Mesothelial cell of epicardium (in vitro differentiated cells): ENCODE measurements at regions not wholly inside any gene's neighbourhood (a gene's known extent, or its start where the extent isn't known, plus 50 kb on each side); places are given as distances from the start of the nearest gene placed in this dataset.
"Not testable (repeated sequence)": the region's sequence is repeated elsewhere in the genome, so short reads cannot be mapped to it uniquely, and the experiment has no call there.

Source experiments
- DNase-seq, 2 experiments: peaks; one replicate each; pipeline ENCODE4 v3.0.0; 2021; ENCODE audit warnings: low spot score in 2 of 2; ENCODE audit not compliant: unreplicated experiment in 2 of 2
- H3K27ac Mint-ChIP-seq: 2 replicates; pipeline ENCODE4 v1.8.0; 2021; ENCODE audit warnings: mixed read lengths
- H3K27me3 Mint-ChIP-seq: 2 replicates; pipeline ENCODE4 v1.8.0; 2021; ENCODE audit warnings: low read depth, mixed read lengths
- H3K36me3 Mint-ChIP-seq: 2 replicates; pipeline ENCODE4 v1.8.0; 2021; ENCODE audit warnings: mixed read lengths
- H3K4me1 Mint-ChIP-seq: 2 replicates; pipeline ENCODE4 v1.8.0; 2021; ENCODE audit warnings: mixed read lengths
- H3K4me3 Mint-ChIP-seq: 2 replicates; pipeline ENCODE4 v1.8.0; 2021; ENCODE audit warnings: mild to moderate bottlenecking, moderate library complexity, mixed read lengths
- H3K9me3 Mint-ChIP-seq: 2 replicates; pipeline ENCODE4 v1.8.0; 2021; ENCODE audit warnings: mixed read lengths
- CTCF ChIP-seq: fragments of 200-600 bp; sonication (generic); IDR thresholded peaks from one replicate; pipeline ENCODE4 v1.5.0; 2021; ENCODE audit warnings: antibody characterized with exemption; ENCODE audit not compliant: unreplicated experiment

- Mint-ChIP-seq H3K9me3 (no peaks in the 10 kb centered on the region), H3K4me1 (no peaks in the 10 kb centered on the region), H3K27me3 (no peaks in the 10 kb centered on the region), H3K36me3 (no peaks in the 10 kb centered on the region), H3K27ac (no peak overlapping the region), H3K4me3 (no peak overlapping the region)
- no peak for DNase-seq
- TF ChIP-seq CTCF: no peak
Measured at GRCh38 chr3:176848431-176849214, 348.7 kb downstream of the TBL1XR1 start.

DNA sequence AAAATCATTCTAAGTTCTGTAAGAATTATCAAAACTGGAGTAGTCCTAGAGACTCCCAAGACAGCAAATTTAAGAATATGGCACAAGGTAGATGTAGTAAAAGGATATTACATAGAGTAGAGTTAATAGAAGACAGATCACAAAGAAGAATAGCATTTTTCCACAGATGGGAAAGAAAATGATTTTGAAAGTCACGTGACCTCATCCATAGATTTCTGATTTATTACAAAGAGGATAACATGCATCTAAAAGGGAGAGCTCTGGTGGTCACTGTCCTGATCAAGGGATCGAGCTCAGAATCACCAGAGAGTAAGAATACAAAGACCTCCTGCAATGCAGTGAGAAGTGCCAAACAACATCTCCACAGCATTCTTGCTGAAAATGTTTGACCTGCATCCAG, 354.4 kb downstream of the TBL1XR1 start:
- H3K27ac Mint-ChIP-seq: no peak overlapping the region

GRCh38 chr3:176840641-176841286, 356.5 kb downstream of the TBL1XR1 start:
- H3K4me1 Mint-ChIP-seq: no peaks in the 10 kb centered on the region

More for the DNA sequence above, 354.4 kb downstream of the TBL1XR1 start:
- H3K4me3 Mint-ChIP-seq: no peak overlapping the region
- H3K27me3 Mint-ChIP-seq: no peaks in the 10 kb centered on the region
- H3K4me1 Mint-ChIP-seq: no peaks in the 10 kb centered on the region
- TF ChIP-seq CTCF: no peak
- no peaks in the 10 kb centered on the region for H3K36me3 Mint-ChIP-seq
- DNase-seq: no peak
- peaks cover 4% of the 10 kb centered on the region for H3K9me3 Mint-ChIP-seq

DNA sequence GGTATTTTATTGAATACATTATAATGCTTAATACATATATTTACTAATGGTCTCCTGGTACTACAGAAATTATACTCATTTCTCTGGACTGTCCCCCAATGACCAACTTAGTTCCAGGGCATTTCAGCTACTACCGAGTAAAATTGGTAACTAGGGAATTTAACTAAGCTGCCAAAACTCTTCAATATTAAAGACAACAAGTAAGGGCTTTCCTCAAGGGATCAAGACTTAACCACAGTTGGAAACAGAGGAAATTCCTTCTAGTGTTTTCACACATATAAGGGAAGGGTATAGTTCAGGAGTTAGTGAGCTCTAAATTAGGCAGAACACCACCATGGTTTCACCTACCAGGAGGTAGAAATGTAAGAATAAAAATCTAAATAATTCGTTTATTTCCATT, 357.4 kb downstream of the TBL1XR1 start:
- Mint-ChIP-seq H3K4me3 (no peak overlapping the region), H3K36me3 (no peaks in the 10 kb centered on the region), H3K4me1 (no peaks in the 10 kb centered on the region), H3K27me3 (no peaks in the 10 kb centered on the region), H3K27ac (no peak overlapping the region), H3K9me3 (peaks cover 4% of the 10 kb centered on the region)
- no peak for DNase-seq
- TF ChIP-seq CTCF: no peak

More at GRCh38 chr3:176840641-176841286, 356.5 kb downstream of the TBL1XR1 start:
- H3K27me3 Mint-ChIP-seq: no peaks in the 10 kb centered on the region
- H3K9me3 Mint-ChIP-seq: peaks cover 4% of the 10 kb centered on the region
- no peak overlapping the region for H3K4me3 Mint-ChIP-seq
- no peak for DNase-seq
- H3K36me3 Mint-ChIP-seq: no peaks in the 10 kb centered on the region
- no peak for TF ChIP-seq CTCF
- no peak overlapping the region for H3K27ac Mint-ChIP-seq

- Mint-ChIP-seq H3K36me3 (no peaks in the 10 kb centered on the region), H3K27me3 (no peaks in the 10 kb centered on the region), H3K4me3 (no peak overlapping the region), H3K9me3 (peaks cover 4% of the 10 kb centered on the region), H3K27ac (no peak overlapping the region), H3K4me1 (no peaks in the 10 kb centered on the region)
- DNase-seq: no peak
- TF ChIP-seq CTCF: no peak
Measured at GRCh38 chr3:176839466-176839865, 357.8 kb downstream of the TBL1XR1 start.

DNA sequence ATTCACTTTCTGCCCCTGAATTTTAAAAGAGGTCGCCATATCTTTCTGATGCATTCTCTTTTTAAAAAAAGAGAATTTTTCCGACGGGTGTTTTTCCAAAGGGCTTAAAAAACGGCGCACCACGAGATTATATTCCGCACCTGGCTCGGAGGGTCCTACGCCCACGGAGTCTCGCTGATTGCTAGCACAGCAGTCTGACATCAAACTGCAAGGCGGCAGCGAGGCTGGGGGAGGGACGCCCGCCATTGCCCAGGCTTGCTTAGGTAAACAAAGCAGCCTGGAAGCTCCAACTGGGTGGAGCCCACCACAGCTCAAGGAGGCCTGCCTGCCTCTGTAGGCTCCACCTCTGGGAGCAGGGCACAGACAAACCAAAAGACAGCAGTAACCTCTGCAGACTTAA, 370.0 kb downstream of the TBL1XR1 start:
- not testable (repeated sequence) for H3K27me3 Mint-ChIP-seq, H3K9me3 Mint-ChIP-seq, H3K36me3 Mint-ChIP-seq, H3K4me3 Mint-ChIP-seq, H3K4me1 Mint-ChIP-seq, DNase-seq, H3K27ac Mint-ChIP-seq
